CD4-positive, CD25-positive, alpha-beta regulatory T cell (primary cell): ENCODE measurements at regions not wholly inside any gene's neighbourhood (a gene's known extent, or its start where the extent isn't known, plus 50 kb on each side); places are given as distances from the start of the nearest gene placed in this dataset.

ENCODE experiments used
- ATAC-seq, 2 donors: fragments of 150-1000 bp; cut with Tn5 transposase; one replicate each; pipeline ENCODE4 v1.10.0; 2021; ENCODE audit warnings: low read depth in 2 of 2, moderate number of reproducible peaks in 2 of 2, moderate library complexity in 1 of 2
- DNase-seq, 3 donors: peaks; one replicate each; pipeline versions ENCODE4 v3.0.0 to v3.0.0-alpha.2; 2012 to 2022; ENCODE audit warnings: mixed read lengths in 1 of 3
- H3K27ac ChIP-seq: one replicate; pipeline ENCODE4 v1.7.0; 2013; ENCODE audit warnings: mild to moderate bottlenecking, low read length; ENCODE audit not compliant: insufficient read depth, poor library complexity, severe bottlenecking
- H3K27me3 ChIP-seq: one replicate; pipeline ENCODE4 v1.7.0; 2013; ENCODE audit warnings: low read length; ENCODE audit not compliant: control insufficient read depth, insufficient read depth
- H3K36me3 ChIP-seq: one replicate; pipeline ENCODE4 v1.7.0; 2013; ENCODE audit warnings: mild to moderate bottlenecking, low read length, moderate library complexity; ENCODE audit not compliant: control insufficient read depth, insufficient read depth
- H3K4me1 ChIP-seq: 2 replicates; pipeline ENCODE4 v1.7.0; 2013; ENCODE audit warnings: mild to moderate bottlenecking, low read length; ENCODE audit not compliant: insufficient read depth, control insufficient read depth, poor library complexity, severe bottlenecking
- H3K4me3 ChIP-seq: one replicate; pipeline ENCODE4 v1.7.0; 2013; ENCODE audit warnings: low read depth, mild to moderate bottlenecking, low read length, moderate library complexity
- H3K9me3 ChIP-seq, 2 experiments: 1 replicate in 1 of 2; 2 replicates in 1 of 2; pipeline ENCODE4 v1.7.0; 2013; ENCODE audit warnings: low read length in 2 of 2, mild to moderate bottlenecking in 1 of 2, moderate library complexity in 1 of 2; ENCODE audit not compliant: control insufficient read depth in 2 of 2
- H3K27ac Mint-ChIP-seq, 3 donors: one replicate each; pipeline ENCODE4 v1.8.0; 2020 to 2022; ENCODE audit warnings: mild to moderate bottlenecking in 3 of 3, mixed read lengths in 3 of 3, moderate library complexity in 2 of 3
- H3K27me3 Mint-ChIP-seq: one replicate; pipeline ENCODE4 v1.8.0; 2022; ENCODE audit warnings: mild to moderate bottlenecking, mixed read lengths
- H3K36me3 Mint-ChIP-seq: one replicate; pipeline ENCODE4 v1.8.0; 2020; ENCODE audit warnings: mixed read lengths
- H3K4me1 Mint-ChIP-seq, 4 donors: one replicate each; pipeline ENCODE4 v1.8.0; 2020 to 2022; ENCODE audit warnings: mixed read lengths in 4 of 4, mild to moderate bottlenecking in 1 of 4
- H3K4me3 Mint-ChIP-seq, 4 donors: one replicate each; pipeline ENCODE4 v1.8.0; 2020 to 2022; ENCODE audit warnings: mild to moderate bottlenecking in 4 of 4, mixed read lengths in 4 of 4, moderate library complexity in 3 of 4
- H3K9me3 Mint-ChIP-seq, 7 donors: one replicate each; pipeline ENCODE4 v1.8.0; 2020 to 2022; ENCODE audit warnings: mixed read lengths in 7 of 7, mild to moderate bottlenecking in 3 of 7, moderate library complexity in 2 of 7

DNA sequence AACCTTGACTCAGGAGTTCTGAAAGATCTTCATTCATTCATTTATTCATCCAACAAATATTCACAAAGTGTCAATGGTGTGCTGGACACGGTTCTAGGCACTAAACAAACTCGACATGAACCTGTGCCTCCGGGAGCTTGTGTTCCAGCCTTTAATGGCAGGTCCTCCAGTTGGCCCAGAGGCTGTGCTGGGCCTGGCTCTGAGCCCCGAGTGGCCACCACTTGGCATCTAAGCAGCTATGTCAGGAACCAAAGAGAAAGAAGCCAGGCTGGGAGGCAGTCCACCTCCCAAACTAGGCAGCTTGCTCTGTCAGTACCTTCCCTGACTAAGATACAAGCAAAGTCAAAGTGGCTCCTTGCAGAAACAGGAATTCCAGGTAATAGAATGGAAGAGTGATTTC is 233.6 kb downstream of the BUD13 start:
- H3K27ac ChIP-seq = no peak overlapping the region
- H3K36me3 ChIP-seq = no peaks in the 10 kb centered on the region
- Mint-ChIP-seq H3K9me3 (peaks cover 0 to 5% (median 0%) of the 10 kb centered on the region in 7 donors), H3K36me3 (no peaks in the 10 kb centered on the region), H3K27me3 (peaks cover 16% of the 10 kb centered on the region), H3K4me3 (no peak overlapping the region), H3K27ac (peak overlapping the region in 1 of 3 donors; percentile 64), H3K4me1 (no peaks in the 10 kb centered on the region)
- peaks cover 2% of the 10 kb centered on the region for H3K27me3 ChIP-seq
- ATAC-seq (no peak), DNase-seq (no peak)
- no peaks in the 10 kb centered on the region for H3K4me1 ChIP-seq
- H3K4me3 ChIP-seq = no peak overlapping the region
- no peaks in the 10 kb centered on the region for H3K9me3 ChIP-seq

GRCh38 chr11:116538677-116539076 is 234.1 kb downstream of the BUD13 start:
- H3K4me1 Mint-ChIP-seq = no peaks in the 10 kb centered on the region
- ATAC-seq (no peak), DNase-seq (no peak)
- peaks cover 2% of the 10 kb centered on the region for H3K27me3 ChIP-seq
- no peak overlapping the region for H3K4me3 ChIP-seq
- no peaks in the 10 kb centered on the region for H3K4me1 ChIP-seq
- H3K36me3 Mint-ChIP-seq = no peaks in the 10 kb centered on the region
- peaks cover 16% of the 10 kb centered on the region for H3K27me3 Mint-ChIP-seq
- H3K9me3 Mint-ChIP-seq = peaks cover 0 to 5% (median 0%) of the 10 kb centered on the region in 7 donors
- H3K4me3 Mint-ChIP-seq = no peak overlapping the region
- H3K36me3 ChIP-seq = no peaks in the 10 kb centered on the region
- H3K9me3 ChIP-seq = no peaks in the 10 kb centered on the region
- H3K27ac ChIP-seq = no peak overlapping the region
- peak overlapping the region in 1 of 3 donors; percentile 64 for H3K27ac Mint-ChIP-seq

- Mint-ChIP-seq H3K4me3 (no peak overlapping the region), H3K27ac (no peak overlapping the region), H3K36me3 (no peaks in the 10 kb centered on the region), H3K4me1 (no peaks in the 10 kb centered on the region), H3K9me3 (peaks cover 0 to 5% (median 0%) of the 10 kb centered on the region in 7 donors), H3K27me3 (peaks cover 16% of the 10 kb centered on the region)
- ATAC-seq (no peak), DNase-seq (no peak)
- no peaks in the 10 kb centered on the region for H3K4me1 ChIP-seq
- no peaks in the 10 kb centered on the region for H3K9me3 ChIP-seq
- H3K27me3 ChIP-seq = peaks cover 2% of the 10 kb centered on the region
- H3K36me3 ChIP-seq = no peaks in the 10 kb centered on the region
- H3K27ac ChIP-seq = no peak overlapping the region
- H3K4me3 ChIP-seq = no peak overlapping the region
These were observed 235.1 kb downstream of the BUD13 start for GRCh38 chr11:116537709-116538108.

GRCh38 chr11:116537121-116537520 is 235.7 kb downstream of the BUD13 start:
- no peaks in the 10 kb centered on the region for H3K36me3 Mint-ChIP-seq
- ATAC-seq = no peak
- Histone ChIP-seq H3K27ac (no peak overlapping the region), H3K9me3 (no peaks in the 10 kb centered on the region), H3K4me1 (no peaks in the 10 kb centered on the region), H3K4me3 (no peak overlapping the region), H3K27me3 (peaks cover 2% of the 10 kb centered on the region), H3K36me3 (no peaks in the 10 kb centered on the region)
- no peaks in the 10 kb centered on the region for H3K4me1 Mint-ChIP-seq
- H3K4me3 Mint-ChIP-seq = no peak overlapping the region
- no peak overlapping the region for H3K27ac Mint-ChIP-seq
- no peak for DNase-seq
- H3K9me3 Mint-ChIP-seq = peaks cover 0 to 5% (median 0%) of the 10 kb centered on the region in 7 donors
- peaks cover 16% of the 10 kb centered on the region for H3K27me3 Mint-ChIP-seq

GRCh38 chr11:116536416-116536815 is 236.4 kb downstream of the BUD13 start:
- no peaks in the 10 kb centered on the region for H3K36me3 Mint-ChIP-seq
- ATAC-seq = peak in 1 of 2 donors; percentile 18
- H3K27me3 Mint-ChIP-seq = peaks cover 17% of the 10 kb centered on the region

GRCh38 chr11:116535994-116536393 is 236.8 kb downstream of the BUD13 start:
- no peak for DNase-seq
- Mint-ChIP-seq H3K4me1 (no peaks in the 10 kb centered on the region), H3K36me3 (no peaks in the 10 kb centered on the region), H3K9me3 (peaks cover 0 to 5% (median 0%) of the 10 kb centered on the region in 7 donors), H3K27ac (no peak overlapping the region), H3K4me3 (no peak overlapping the region), H3K27me3 (peaks cover 21% of the 10 kb centered on the region)
- no peak overlapping the region for H3K4me3 ChIP-seq
- no peak for ATAC-seq
- no peaks in the 10 kb centered on the region for H3K4me1 ChIP-seq
- H3K27me3 ChIP-seq = peaks cover 2% of the 10 kb centered on the region
- H3K36me3 ChIP-seq = no peaks in the 10 kb centered on the region
- no peaks in the 10 kb centered on the region for H3K9me3 ChIP-seq
- H3K27ac ChIP-seq = no peak overlapping the region

More at GRCh38 chr11:116536416-116536815, 236.4 kb downstream of the BUD13 start:
- Histone ChIP-seq H3K27ac (no peak overlapping the region), H3K27me3 (peaks cover 2% of the 10 kb centered on the region), H3K36me3 (no peaks in the 10 kb centered on the region), H3K9me3 (no peaks in the 10 kb centered on the region), H3K4me3 (no peak overlapping the region), H3K4me1 (no peaks in the 10 kb centered on the region)
- DNase-seq = no peak
- H3K4me1 Mint-ChIP-seq = no peaks in the 10 kb centered on the region
- no peak overlapping the region for H3K4me3 Mint-ChIP-seq
- H3K27ac Mint-ChIP-seq = no peak overlapping the region
- H3K9me3 Mint-ChIP-seq = peaks cover 0 to 5% (median 0%) of the 10 kb centered on the region in 7 donors

DNA sequence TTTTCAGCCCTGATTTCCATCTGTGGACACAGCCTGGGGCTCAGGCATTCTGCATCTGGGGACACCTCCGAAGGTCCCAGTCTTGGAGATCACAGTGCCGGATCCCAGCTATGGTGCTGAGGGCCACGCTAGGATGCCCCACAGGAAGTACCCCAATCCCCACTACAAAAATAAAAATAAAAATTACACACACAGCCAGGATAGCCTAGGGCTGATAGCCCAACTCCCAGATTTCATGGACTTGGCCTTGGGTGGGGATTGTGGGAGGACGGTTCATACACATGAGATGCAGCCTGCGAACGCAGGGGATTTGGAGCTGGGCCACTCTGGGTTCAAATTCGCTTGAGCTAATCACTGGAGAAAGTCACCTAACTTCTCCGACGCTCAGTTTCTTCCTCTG is 237.7 kb downstream of the BUD13 start:
- H3K9me3 ChIP-seq = no peaks in the 10 kb centered on the region
- H3K4me1 ChIP-seq = no peaks in the 10 kb centered on the region
- Mint-ChIP-seq H3K4me1 (no peaks in the 10 kb centered on the region), H3K4me3 (no peak overlapping the region), H3K9me3 (peaks cover 0 to 9% (median 4%) of the 10 kb centered on the region in 7 donors), H3K27me3 (peaks cover 29% of the 10 kb centered on the region), H3K27ac (no peak overlapping the region), H3K36me3 (no peaks in the 10 kb centered on the region)
- H3K27me3 ChIP-seq = peaks cover 2% of the 10 kb centered on the region
- ATAC-seq (no peak), DNase-seq (no peak)
- no peak overlapping the region for H3K27ac ChIP-seq
- H3K4me3 ChIP-seq = no peak overlapping the region
- H3K36me3 ChIP-seq = no peaks in the 10 kb centered on the region

DNA sequence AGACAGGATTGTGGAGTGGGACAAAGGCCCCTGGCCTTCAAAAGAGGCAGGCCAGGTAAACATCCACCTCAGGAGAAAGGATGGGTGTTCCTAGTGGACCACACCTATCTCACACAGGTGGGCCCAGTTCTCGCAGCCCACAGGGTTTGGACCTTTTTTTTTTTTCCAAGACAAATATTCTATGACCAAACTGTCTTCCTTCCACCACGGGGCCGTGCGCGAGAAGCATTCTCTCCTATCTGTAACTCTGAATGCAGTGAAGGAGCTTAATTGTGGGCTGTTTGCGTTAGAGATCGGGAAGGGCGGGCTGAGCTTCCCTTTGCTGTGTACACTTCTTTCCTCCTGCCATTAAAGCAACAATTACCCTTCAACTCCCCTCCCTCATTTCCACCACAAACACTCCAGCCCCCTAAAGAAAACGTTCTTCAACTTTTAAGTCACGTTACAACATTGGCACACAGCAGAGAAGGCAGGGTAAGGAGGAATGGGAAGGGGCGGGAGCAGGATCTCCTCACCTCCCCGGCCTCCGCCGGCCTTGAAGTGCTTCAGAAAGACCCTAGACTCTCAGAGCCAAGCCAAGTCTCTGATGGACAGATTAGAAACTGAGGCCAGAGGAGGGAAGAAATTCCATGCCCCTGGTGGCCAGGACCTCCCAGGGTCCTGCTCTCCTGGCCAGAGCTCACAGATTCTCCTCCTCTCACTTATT is 238.4 kb downstream of the BUD13 start:
- H3K36me3 ChIP-seq = no peaks in the 10 kb centered on the region
- no peaks in the 10 kb centered on the region for H3K4me1 ChIP-seq
- H3K4me3 ChIP-seq = no peak overlapping the region
- no peaks in the 10 kb centered on the region for H3K36me3 Mint-ChIP-seq
- ATAC-seq (no peak), DNase-seq (no peak)
- H3K4me1 Mint-ChIP-seq = no peaks in the 10 kb centered on the region
- no peak overlapping the region for H3K4me3 Mint-ChIP-seq
- H3K27me3 ChIP-seq = peaks cover 2% of the 10 kb centered on the region
- peaks cover 24% of the 10 kb centered on the region for H3K27me3 Mint-ChIP-seq
- no peak overlapping the region for H3K27ac Mint-ChIP-seq
- peaks cover 0 to 9% (median 4%) of the 10 kb centered on the region in 7 donors for H3K9me3 Mint-ChIP-seq
- H3K27ac ChIP-seq = no peak overlapping the region
- no peaks in the 10 kb centered on the region for H3K9me3 ChIP-seq
